Mesenchymal stem cell (in vitro differentiated cells and primary cell): ENCODE measurements at regions not wholly inside any gene's neighbourhood (a gene's known extent, or its start where the extent isn't known, plus 50 kb on each side); places are given as distances from the start of the nearest gene placed in this dataset.

ENCODE experiments used
- DNase-seq: peaks from one replicate; pipeline ENCODE4 v3.0.0-alpha.2; 2013
- H2AFZ ChIP-seq: one replicate; pipeline ENCODE4 v1.6.1; 2013; ENCODE audit warnings: low read depth, mild to moderate bottlenecking, control low read depth, inconsistent platforms, low read length, moderate library complexity
- H2AK5ac ChIP-seq: 2 replicates; pipeline ENCODE4 v1.6.1; 2013; ENCODE audit warnings: low read length, moderate library complexity, mild to moderate bottlenecking, inconsistent platforms; ENCODE audit not compliant: severe bottlenecking
- H2BK120ac ChIP-seq: one replicate; pipeline ENCODE4 v1.6.1; 2013; ENCODE audit warnings: low read depth, mild to moderate bottlenecking, inconsistent platforms, low read length, moderate library complexity
- H2BK12ac ChIP-seq, 2 experiments: one replicate each; pipeline ENCODE4 v1.6.1; 2013; ENCODE audit warnings: inconsistent platforms in 2 of 2, low read length in 2 of 2, mild to moderate bottlenecking in 2 of 2, moderate library complexity in 2 of 2, control low read depth in 1 of 2
- H2BK15ac ChIP-seq: one replicate; pipeline ENCODE4 v1.6.1; 2013; ENCODE audit warnings: mild to moderate bottlenecking, low read depth, inconsistent platforms; ENCODE audit not compliant: poor library complexity, severe bottlenecking
- H2BK5ac ChIP-seq: 2 replicates; pipeline ENCODE4 v1.6.1; 2013; ENCODE audit warnings: low read depth, mild to moderate bottlenecking, low read length, control low read depth, inconsistent platforms; ENCODE audit not compliant: poor library complexity, severe bottlenecking
- H3K14ac ChIP-seq, 2 experiments: one replicate each; pipeline ENCODE4 v1.6.1; 2013; ENCODE audit warnings: inconsistent platforms in 2 of 2, low read length in 2 of 2, control low read depth in 1 of 2, mild to moderate bottlenecking in 1 of 2, moderate library complexity in 1 of 2
- H3K18ac ChIP-seq, 2 experiments: one replicate each; pipeline ENCODE4 v1.6.1; 2013; ENCODE audit warnings: inconsistent platforms in 2 of 2, low read length in 2 of 2, control low read depth in 1 of 2, low read depth in 1 of 2, mild to moderate bottlenecking in 1 of 2
- H3K23ac ChIP-seq, 2 experiments: one replicate each; pipeline ENCODE4 v1.6.1; 2013; ENCODE audit warnings: inconsistent platforms in 2 of 2, low read length in 2 of 2, mild to moderate bottlenecking in 2 of 2, moderate library complexity in 2 of 2, control low read depth in 1 of 2
- H3K27ac ChIP-seq: 2 replicates; pipeline ENCODE4 v1.5.1; 2013; ENCODE audit warnings: mild to moderate bottlenecking, moderate library complexity, low read length, control low read depth, inconsistent platforms; ENCODE audit not compliant: poor library complexity, severe bottlenecking
- H3K27me3 ChIP-seq, 2 experiments: 2 replicates each; pipeline versions ENCODE4 v1.6.1 to v1.7.0; 2013; ENCODE audit warnings: low read length in 2 of 2, mild to moderate bottlenecking in 2 of 2, moderate library complexity in 2 of 2, control low read depth in 1 of 2, inconsistent platforms in 1 of 2; ENCODE audit not compliant: control insufficient read depth in 1 of 2, insufficient read depth in 1 of 2
- H3K36me3 ChIP-seq, 2 experiments: 2 replicates each; pipeline versions ENCODE4 v1.6.1 to v1.7.0; 2013; ENCODE audit warnings: low read length in 2 of 2, control low read depth in 1 of 2, inconsistent platforms in 1 of 2, low read depth in 1 of 2, mild to moderate bottlenecking in 1 of 2; ENCODE audit not compliant: insufficient read depth in 2 of 2, control insufficient read depth in 1 of 2
- H3K4ac ChIP-seq, 2 experiments: one replicate each; pipeline ENCODE4 v1.6.1; 2013; ENCODE audit warnings: inconsistent platforms in 2 of 2, low read length in 2 of 2, mild to moderate bottlenecking in 2 of 2, moderate library complexity in 2 of 2, control low read depth in 1 of 2, low read depth in 1 of 2
- H3K4me1 ChIP-seq: 2 replicates; pipeline ENCODE4 v1.6.1; 2013; ENCODE audit warnings: low read depth, low read length, control low read depth; ENCODE audit not compliant: control insufficient read depth, insufficient read depth
- H3K4me2 ChIP-seq: 2 replicates; pipeline ENCODE4 v1.6.1; 2013; ENCODE audit warnings: low read length, mild to moderate bottlenecking, inconsistent platforms; ENCODE audit not compliant: poor library complexity, severe bottlenecking
- H3K4me3 ChIP-seq, 2 experiments: 2 replicates each; pipeline versions ENCODE4 v1.5.1 to v1.7.0; 2013; ENCODE audit warnings: low read length in 2 of 2, mild to moderate bottlenecking in 2 of 2, control low read depth in 1 of 2, low read depth in 1 of 2; ENCODE audit not compliant: insufficient read depth in 1 of 2
- H3K79me1 ChIP-seq: replicated peaks from 2 replicates; pipeline ENCODE4 v1.6.1; 2013; ENCODE audit warnings: mild to moderate bottlenecking, control low read depth, low read length, inconsistent platforms; ENCODE audit not compliant: poor library complexity, severe bottlenecking
- H3K9ac ChIP-seq: 2 replicates; pipeline ENCODE4 v1.7.0; 2013; ENCODE audit warnings: mild to moderate bottlenecking, low read length, moderate library complexity
- H3K9me3 ChIP-seq: 2 replicates; pipeline ENCODE4 v1.7.0; 2013; ENCODE audit warnings: mild to moderate bottlenecking, low read length; ENCODE audit not compliant: control insufficient read depth
- H4K8ac ChIP-seq: one replicate; pipeline ENCODE4 v1.6.1; 2013; ENCODE audit warnings: inconsistent platforms, mild to moderate bottlenecking, low read length, moderate library complexity
- H4K91ac ChIP-seq: one replicate; pipeline ENCODE4 v1.6.1; 2013; ENCODE audit warnings: mild to moderate bottlenecking, low read length, inconsistent platforms
- WGBS: methylation state at CpG from one replicate; pipeline ENCODE4 v1.1.7; 2013; ENCODE audit warnings: mixed read lengths; 5-methylcytosine and 5-hydroxymethylcytosine counted together

GRCh38 chr4:3689006-3689405, 77.2 kb upstream of the ADRA2C start:
- Histone ChIP-seq H3K23ac (no peak overlapping the region), H3K18ac (no peak overlapping the region), H3K4ac (no peak overlapping the region), H3K27me3 (peaks cover 0 to 30% of the 10 kb centered on the region in 2 experiments), H3K9ac (no peak overlapping the region), H3K79me1 (no peaks in the 10 kb centered on the region), H2AFZ (no peak overlapping the region), H2BK5ac (no peak overlapping the region), H3K27ac (no peak overlapping the region), H2BK15ac (no peak overlapping the region), H3K4me2 (no peak overlapping the region), H2BK120ac (no peak overlapping the region), H4K8ac (no peak overlapping the region), H3K9me3 (no peaks in the 10 kb centered on the region), H3K4me3 (no peak overlapping the region), H4K91ac (no peak overlapping the region), H2BK12ac (no peak overlapping the region), H3K4me1 (no peaks in the 10 kb centered on the region), H3K14ac (no peak overlapping the region), H2AK5ac (no peak overlapping the region), H3K36me3 (no peaks in the 10 kb centered on the region)
- no peak for DNase-seq
- WGBS, result 93% methylated on average over 17 of the region's 21 CpGs

GRCh38 chr4:3688018-3688998, 77.9 kb upstream of the ADRA2C start:
- Histone ChIP-seq H3K4me2 (no peak overlapping the region), H3K79me1 (no peaks in the 10 kb centered on the region)

GRCh38 chr4:3687538-3687937, 78.6 kb upstream of the ADRA2C start:
- Histone ChIP-seq H2BK12ac (no peak overlapping the region), H3K4ac (no peak overlapping the region), H2AK5ac (no peak overlapping the region), H3K27me3 (peaks cover 0 to 34% of the 10 kb centered on the region in 2 experiments), H3K9ac (no peak overlapping the region), H3K14ac (no peak overlapping the region), H2BK5ac (no peak overlapping the region), H3K79me1 (no peaks in the 10 kb centered on the region), H3K27ac (no peak overlapping the region), H3K4me3 (no peak overlapping the region), H3K23ac (no peak overlapping the region), H2BK15ac (no peak overlapping the region), H3K4me2 (no peak overlapping the region), H2AFZ (no peak overlapping the region), H3K9me3 (no peaks in the 10 kb centered on the region), H4K91ac (no peak overlapping the region), H3K4me1 (peaks cover 1% of the 10 kb centered on the region), H4K8ac (no peak overlapping the region), H2BK120ac (no peak overlapping the region), H3K18ac (no peak overlapping the region), H3K36me3 (no peaks in the 10 kb centered on the region)
- no peak for DNase-seq
- 92% methylated on average over 13 of the region's 13 CpGs for WGBS

More at GRCh38 chr4:3688018-3688998, 77.9 kb upstream of the ADRA2C start:
- Histone ChIP-seq H3K14ac (no peak overlapping the region), H3K9ac (no peak overlapping the region), H3K4me3 (no peak overlapping the region), H3K4ac (no peak overlapping the region), H2BK120ac (no peak overlapping the region), H3K23ac (no peak overlapping the region), H3K18ac (no peak overlapping the region), H2AK5ac (no peak overlapping the region), H3K27ac (no peak overlapping the region), H2AFZ (no peak overlapping the region), H4K8ac (no peak overlapping the region), H3K27me3 (peaks cover 0 to 33% of the 10 kb centered on the region in 2 experiments), H2BK5ac (no peak overlapping the region), H2BK12ac (no peak overlapping the region), H3K36me3 (no peaks in the 10 kb centered on the region), H3K9me3 (no peaks in the 10 kb centered on the region), H4K91ac (no peak overlapping the region), H2BK15ac (no peak overlapping the region), H3K4me1 (peaks cover 1% of the 10 kb centered on the region)
- DNase-seq, result no peak
- 88% methylated on average over 24 of the region's 24 CpGs for WGBS

GRCh38 chr4:3686753-3687152, 79.4 kb upstream of the ADRA2C start:
- Histone ChIP-seq H2AFZ (no peak overlapping the region), H2BK120ac (no peak overlapping the region), H3K36me3 (no peaks in the 10 kb centered on the region)

More at GRCh38 chr4:3686753-3687152, 79.4 kb upstream of the ADRA2C start:
- no peak overlapping the region for H3K4me2 ChIP-seq
- no peak overlapping the region for H2BK5ac ChIP-seq
- no peak overlapping the region for H3K23ac ChIP-seq
- no peak overlapping the region for H2BK15ac ChIP-seq
- no peak overlapping the region for H3K14ac ChIP-seq
- H2AK5ac ChIP-seq, result no peak overlapping the region
- H4K91ac ChIP-seq, result no peak overlapping the region
- H3K9me3 ChIP-seq, result no peaks in the 10 kb centered on the region
- peaks cover 0 to 39% of the 10 kb centered on the region in 2 experiments for H3K27me3 ChIP-seq
- DNase-seq, result no peak
- H3K4me3 ChIP-seq, result no peak overlapping the region
- no peak overlapping the region for H2BK12ac ChIP-seq
- no peak overlapping the region for H3K18ac ChIP-seq
- H3K27ac ChIP-seq, result no peak overlapping the region
- 84% methylated on average over 8 of the region's 8 CpGs for WGBS
- peaks cover 1% of the 10 kb centered on the region for H3K4me1 ChIP-seq
- no peak overlapping the region for H3K4ac ChIP-seq
- no peak overlapping the region for H3K9ac ChIP-seq
- no peak overlapping the region for H4K8ac ChIP-seq
- H3K79me1 ChIP-seq, result no peaks in the 10 kb centered on the region
